DOHH2 (cell line): ENCODE measurements at regions not wholly inside any gene's neighbourhood (a gene's known extent, or its start where the extent isn't known, plus 50 kb on each side); places are given as distances from the start of the nearest gene placed in this dataset.

Experiments used
- H3F3A ChIP-seq: fragments of 200-600 bp; sonication (generic), shearing (Covaris generic); 2 replicates; pipeline ENCODE4 v1.6.0; 2016; ENCODE audit warnings: antibody characterized with exemption, mild to moderate bottlenecking; ENCODE audit not compliant: control insufficient read depth, insufficient read depth
- H3K27ac ChIP-seq: fragments of 200-600 bp; sonication (generic); 2 replicates; pipeline ENCODE4 v1.5.1; 2014; ENCODE audit warnings: low read depth, mild to moderate bottlenecking, low read length, moderate library complexity
- H3K27me3 ChIP-seq: fragments of 200-600 bp; sonication (generic); 2 replicates; pipeline ENCODE4 v1.6.1; 2014; ENCODE audit warnings: mild to moderate bottlenecking, low read length, mixed read lengths; ENCODE audit not compliant: control insufficient read depth
- H3K36me3 ChIP-seq: fragments of 200-600 bp; sonication (generic); 2 replicates; pipeline ENCODE4 v1.6.1; 2014; ENCODE audit warnings: mild to moderate bottlenecking, low read length, moderate library complexity, mixed read lengths; ENCODE audit not compliant: control insufficient read depth
- H3K4me1 ChIP-seq: fragments of 200-600 bp; sonication (generic); 2 replicates; pipeline ENCODE4 v1.6.1; 2014; ENCODE audit warnings: mild to moderate bottlenecking, low read length, mixed read lengths; ENCODE audit not compliant: control insufficient read depth
- H3K4me2 ChIP-seq: fragments of 200-600 bp; sonication (generic); 2 replicates; pipeline ENCODE4 v1.6.0; 2014; ENCODE audit warnings: mild to moderate bottlenecking, low read length, moderate library complexity
- H3K4me3 ChIP-seq: fragments of 200-600 bp; sonication (generic); 2 replicates; pipeline ENCODE4 v1.5.1; 2014; ENCODE audit warnings: mild to moderate bottlenecking, low read length, mixed read lengths
- H3K79me2 ChIP-seq: fragments of 200-600 bp; sonication (generic); 2 replicates; pipeline ENCODE4 v1.6.1; 2014; ENCODE audit warnings: mild to moderate bottlenecking, low read length, mixed read lengths; ENCODE audit not compliant: control insufficient read depth
- H3K9me2 ChIP-seq: fragments of 200-600 bp; sonication (generic); replicated peaks from 2 replicates; pipeline ENCODE4 v1.6.1; 2014; ENCODE audit warnings: mild to moderate bottlenecking, low read length, mixed read lengths; ENCODE audit not compliant: control insufficient read depth
- H3K9me3 ChIP-seq: fragments of 200-600 bp; sonication (generic); 2 replicates; pipeline ENCODE4 v1.6.1; 2014; ENCODE audit warnings: antibody characterized with exemption, low read length, mixed read lengths; ENCODE audit not compliant: control insufficient read depth, insufficient read depth
- H4K20me1 ChIP-seq: fragments of 200-600 bp; sonication (generic); 2 replicates; pipeline ENCODE4 v1.6.0; 2014; ENCODE audit warnings: low read depth, mild to moderate bottlenecking, antibody characterized with exemption, low read length, moderate library complexity; ENCODE audit not compliant: control insufficient read depth, insufficient read depth
- EZH2phosphoT487 ChIP-seq: fragments of 200-600 bp; sonication (generic); IDR thresholded peaks from 2 replicates; pipeline ENCODE4 v1.6.1; 2017; ENCODE audit warnings: borderline replicate concordance, mild to moderate bottlenecking, antibody characterized with exemption, low read length, moderate library complexity, mixed read lengths
- TF ChIP-seq, protein P1 (sequence below): fragments of 200-600 bp; sonication (generic); IDR thresholded peaks from one replicate; pipeline ENCODE4 v1.5.1; 2014; ENCODE audit warnings: antibody characterized with exemption, mild to moderate bottlenecking, low read depth, low read length; ENCODE audit not compliant: poor library complexity, severe bottlenecking

DNA sequence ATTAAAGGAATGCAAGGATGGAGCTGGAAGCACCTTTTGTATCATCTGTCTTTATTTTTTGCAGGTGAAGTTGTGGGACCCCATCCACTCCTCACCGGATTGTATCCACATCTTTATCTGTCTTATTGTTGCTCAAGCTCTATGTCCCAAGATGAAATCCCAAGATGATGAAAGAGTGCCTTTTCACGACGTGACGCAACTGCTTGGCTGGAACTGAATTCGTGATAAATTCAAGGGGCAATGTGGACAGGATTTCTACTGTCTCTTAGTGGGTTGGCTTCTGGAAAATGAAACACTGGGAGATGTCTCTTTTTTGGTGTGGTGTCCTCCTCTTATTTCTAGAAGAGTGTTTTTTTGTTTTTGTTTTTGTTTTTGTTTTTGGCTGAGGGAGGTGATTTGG, 650.1 kb upstream of the TSPY4 start:
- no peaks in the 10 kb centered on the region for H3K36me3 ChIP-seq
- TF ChIP-seq EZH2phosphoT487, result no peak
- TF ChIP-seq, protein P1, sequence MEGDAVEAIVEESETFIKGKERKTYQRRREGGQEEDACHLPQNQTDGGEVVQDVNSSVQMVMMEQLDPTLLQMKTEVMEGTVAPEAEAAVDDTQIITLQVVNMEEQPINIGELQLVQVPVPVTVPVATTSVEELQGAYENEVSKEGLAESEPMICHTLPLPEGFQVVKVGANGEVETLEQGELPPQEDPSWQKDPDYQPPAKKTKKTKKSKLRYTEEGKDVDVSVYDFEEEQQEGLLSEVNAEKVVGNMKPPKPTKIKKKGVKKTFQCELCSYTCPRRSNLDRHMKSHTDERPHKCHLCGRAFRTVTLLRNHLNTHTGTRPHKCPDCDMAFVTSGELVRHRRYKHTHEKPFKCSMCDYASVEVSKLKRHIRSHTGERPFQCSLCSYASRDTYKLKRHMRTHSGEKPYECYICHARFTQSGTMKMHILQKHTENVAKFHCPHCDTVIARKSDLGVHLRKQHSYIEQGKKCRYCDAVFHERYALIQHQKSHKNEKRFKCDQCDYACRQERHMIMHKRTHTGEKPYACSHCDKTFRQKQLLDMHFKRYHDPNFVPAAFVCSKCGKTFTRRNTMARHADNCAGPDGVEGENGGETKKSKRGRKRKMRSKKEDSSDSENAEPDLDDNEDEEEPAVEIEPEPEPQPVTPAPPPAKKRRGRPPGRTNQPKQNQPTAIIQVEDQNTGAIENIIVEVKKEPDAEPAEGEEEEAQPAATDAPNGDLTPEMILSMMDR, result no peak
- H3K27ac ChIP-seq, result no peak overlapping the region
- no peaks in the 10 kb centered on the region for H4K20me1 ChIP-seq
- H3K4me1 ChIP-seq, result no peaks in the 10 kb centered on the region
- no peak overlapping the region for H3K4me2 ChIP-seq
- H3F3A ChIP-seq, result no peaks in the 10 kb centered on the region
- no peaks in the 10 kb centered on the region for H3K79me2 ChIP-seq
- H3K9me3 ChIP-seq, result no peaks in the 10 kb centered on the region
- no peak overlapping the region for H3K4me3 ChIP-seq
- H3K9me2 ChIP-seq, result no peaks in the 10 kb centered on the region
- no peaks in the 10 kb centered on the region for H3K27me3 ChIP-seq

GRCh38 chrY:8690901-8691685, 646.2 kb upstream of the TSPY4 start:
- no peaks in the 10 kb centered on the region for H3K4me1 ChIP-seq
- H3F3A ChIP-seq, result no peaks in the 10 kb centered on the region
- no peak overlapping the region for H3K4me3 ChIP-seq
- no peaks in the 10 kb centered on the region for H4K20me1 ChIP-seq
- no peak overlapping the region for H3K27ac ChIP-seq
- no peaks in the 10 kb centered on the region for H3K36me3 ChIP-seq
- H3K9me2 ChIP-seq, result no peaks in the 10 kb centered on the region
- no peak for TF ChIP-seq EZH2phosphoT487
- TF ChIP-seq, protein P1, result no peak
- H3K27me3 ChIP-seq, result no peaks in the 10 kb centered on the region
- no peaks in the 10 kb centered on the region for H3K79me2 ChIP-seq
- H3K9me3 ChIP-seq, result no peaks in the 10 kb centered on the region
- no peak overlapping the region for H3K4me2 ChIP-seq

DNA sequence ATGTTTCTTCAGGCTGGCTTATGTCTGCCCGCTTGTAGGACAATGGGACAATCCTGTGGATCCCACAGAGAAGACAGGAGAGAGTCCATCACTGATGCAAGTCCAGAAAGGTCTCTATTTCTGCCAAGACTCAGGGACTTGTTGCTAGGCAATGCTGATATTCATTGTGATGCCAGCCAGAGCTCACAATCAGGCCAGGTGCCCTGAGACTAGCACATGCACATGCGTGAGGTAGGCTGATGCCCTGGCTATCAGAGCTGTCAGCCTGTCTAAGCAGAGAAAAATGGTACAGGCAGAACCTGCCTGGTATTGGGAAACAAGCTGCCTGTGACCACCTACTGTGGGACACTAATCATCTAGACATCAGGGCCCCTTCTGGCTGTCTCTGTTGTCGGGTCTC, 638.7 kb upstream of the TSPY4 start:
- H4K20me1 ChIP-seq, result no peaks in the 10 kb centered on the region
- no peaks in the 10 kb centered on the region for H3K9me3 ChIP-seq
- H3K4me3 ChIP-seq, result no peak overlapping the region
- TF ChIP-seq, protein P1, result no peak
- TF ChIP-seq EZH2phosphoT487, result no peak
- H3K4me2 ChIP-seq, result no peak overlapping the region
- H3F3A ChIP-seq, result no peaks in the 10 kb centered on the region
- no peaks in the 10 kb centered on the region for H3K9me2 ChIP-seq
- H3K27ac ChIP-seq, result no peak overlapping the region
- H3K4me1 ChIP-seq, result no peaks in the 10 kb centered on the region
- no peaks in the 10 kb centered on the region for H3K79me2 ChIP-seq
- no peaks in the 10 kb centered on the region for H3K36me3 ChIP-seq
- no peaks in the 10 kb centered on the region for H3K27me3 ChIP-seq
